ENCODE measurements at regions not wholly inside any gene's neighbourhood (a gene's known extent, or its start where the extent isn't known, plus 50 kb on each side); places are given as distances from the start of the nearest gene placed in this dataset.

- TF ChIP-seq GABPA (IDR thresholded peaks at IDR 0.05 in 1 of 2, conservative IDR thresholded peaks at IDR 0.05 in 1 of 2) = no peak
Observed at GRCh38 chr5:67297802-67298532, 101.4 kb upstream of the CD180 start (continued).

- H3K27ac ChIP-seq (ENCODE audit: low read depth in 1 of 2, low read length in 2 of 2) = no peak overlapping the region
Observed at GRCh38 chr5:67297376-67297775, 100.8 kb upstream of the CD180 start.

GRCh38 chr5:67294266-67294938, 97.8 kb upstream of the CD180 start:
- Histone ChIP-seq H3K27ac (ENCODE audit: low read depth in 1 of 2, low read length in 2 of 2) (no peak overlapping the region), H3K9me3 (ENCODE audit: control insufficient read depth in 4 of 4, low read length in 3 of 4) (no peaks in the 10 kb centered on the region), H3K9ac (ENCODE audit: low read depth in 1 of 2, low read length in 2 of 2) (no peak overlapping the region), H3K4me1 (ENCODE audit: control insufficient read depth in 4 of 4, insufficient read depth in 4 of 4, low read length in 3 of 4) (no peaks in the 10 kb centered on the region), H3K27me3 (ENCODE audit: control insufficient read depth in 4 of 4, insufficient read depth in 4 of 4, low read length in 3 of 4) (no peaks in the 10 kb centered on the region), H3K36me3 (ENCODE audit: control insufficient read depth in 4 of 4, insufficient read depth in 3 of 4, low read depth in 1 of 4, low read length in 3 of 4) (no peaks in the 10 kb centered on the region), H3K4me3 (ENCODE audit: low read depth in 1 of 3, low read length in 3 of 3) (no peak overlapping the region)
- no peak for DNase-seq (ENCODE audit: low spot score)
- 94% methylated on average over 4 of the region's 4 CpGs for WGBS
- TF ChIP-seq EGR1 (IDR thresholded peaks at IDR 0.05; ENCODE audit: low read depth in 2 of 2) (no peak), CTCF (IDR thresholded peaks at IDR 0.05; ENCODE audit: low read depth, low read length, missing input control) (no peak), TAF1 (conservative IDR thresholded peaks at IDR 0.05) (no peak), MAX (IDR thresholded peaks at IDR 0.05) (no peak), NR2F2 (IDR thresholded peaks at IDR 0.05) (no peak), RAD21 (IDR thresholded peaks at IDR 0.05) (no peak), ATF3 (IDR thresholded peaks at IDR 0.05) (no peak), FOXA1 (IDR thresholded peaks at IDR 0.05) (no peak), FOXA2 (IDR thresholded peaks at IDR 0.05) (no peak), HNF4A (conservative IDR thresholded peaks at IDR 0.05) (no peak), REST (IDR thresholded peaks at IDR 0.05) (no peak), JUND (IDR thresholded peaks at IDR 0.05) (no peak), ZBTB33 (IDR thresholded peaks at IDR 0.05) (no peak)

More at GRCh38 chr5:67297376-67297775, 100.8 kb upstream of the CD180 start:
- DNase-seq (ENCODE audit: low spot score) = no peak
- Histone ChIP-seq H3K4me1 (ENCODE audit: control insufficient read depth in 4 of 4, insufficient read depth in 4 of 4, low read length in 3 of 4) (no peaks in the 10 kb centered on the region), H3K4me3 (ENCODE audit: low read depth in 1 of 3, low read length in 3 of 3) (no peak overlapping the region), H3K36me3 (ENCODE audit: control insufficient read depth in 4 of 4, insufficient read depth in 3 of 4, low read depth in 1 of 4, low read length in 3 of 4) (no peaks in the 10 kb centered on the region), H3K9me3 (ENCODE audit: control insufficient read depth in 4 of 4, low read length in 3 of 4) (no peaks in the 10 kb centered on the region), H3K9ac (ENCODE audit: low read depth in 1 of 2, low read length in 2 of 2) (no peak overlapping the region), H3K27me3 (ENCODE audit: control insufficient read depth in 4 of 4, insufficient read depth in 4 of 4, low read length in 3 of 4) (no peaks in the 10 kb centered on the region)
- 67% methylated on average over 4 of the region's 4 CpGs for WGBS
- TF ChIP-seq MAX (IDR thresholded peaks at IDR 0.05) (no peak), RXRA (IDR thresholded peaks at IDR 0.05) (no peak), FOXA2 (IDR thresholded peaks at IDR 0.05) (no peak), ZBTB33 (IDR thresholded peaks at IDR 0.05) (no peak)

All from liver (tissue), 8 donors.